Muscle layer of duodenum (tissue), 2 donors: ENCODE measurements at regions not wholly inside any gene's neighbourhood (a gene's known extent, or its start where the extent isn't known, plus 50 kb on each side); places are given as distances from the start of the nearest gene placed in this dataset.
"Not testable (repeated sequence)": the region's sequence is repeated elsewhere in the genome, so short reads cannot be mapped to it uniquely, and the experiment has no call there.

Experiments
- H3K27ac ChIP-seq: one replicate; pipeline ENCODE4 v1.7.0; 2013; ENCODE audit warnings: mild to moderate bottlenecking, low read length
- H3K27me3 ChIP-seq: one replicate; pipeline ENCODE4 v1.7.0; 2013; ENCODE audit warnings: low read depth, mild to moderate bottlenecking, control low read depth, low read length
- H3K36me3 ChIP-seq, 2 donors: one replicate each; pipeline ENCODE4 v1.7.0; 2013; ENCODE audit warnings: low read length in 2 of 2, control low read depth in 1 of 2, mild to moderate bottlenecking in 1 of 2; ENCODE audit not compliant: insufficient read depth in 2 of 2, control insufficient read depth in 1 of 2
- H3K4me1 ChIP-seq, 2 donors: one replicate each; pipeline ENCODE4 v1.7.0; 2013; ENCODE audit warnings: low read length in 2 of 2, mild to moderate bottlenecking in 2 of 2, control low read depth in 1 of 2, moderate library complexity in 1 of 2; ENCODE audit not compliant: insufficient read depth in 2 of 2, control insufficient read depth in 1 of 2
- H3K4me3 ChIP-seq, 2 donors: one replicate each; pipeline ENCODE4 v1.7.0; 2013; ENCODE audit warnings: low read length in 2 of 2, low read depth in 1 of 2, mild to moderate bottlenecking in 1 of 2
- H3K9me3 ChIP-seq, 2 donors: one replicate each; pipeline ENCODE4 v1.7.0; 2013; ENCODE audit warnings: low read length in 2 of 2, control low read depth in 1 of 2, mild to moderate bottlenecking in 1 of 2; ENCODE audit not compliant: control insufficient read depth in 1 of 2
- donor health status: healthy.

- Histone ChIP-seq H3K4me1 (no peaks in the 10 kb centered on the region), H3K9me3 (no peaks in the 10 kb centered on the region), H3K4me3 (no peak overlapping the region), H3K36me3 (no peaks in the 10 kb centered on the region), H3K27me3 (no peaks in the 10 kb centered on the region), H3K27ac (no peak overlapping the region)
Measured at GRCh38 chr16:59123479-59123878, 389.4 kb upstream of the GOT2 start.

DNA sequence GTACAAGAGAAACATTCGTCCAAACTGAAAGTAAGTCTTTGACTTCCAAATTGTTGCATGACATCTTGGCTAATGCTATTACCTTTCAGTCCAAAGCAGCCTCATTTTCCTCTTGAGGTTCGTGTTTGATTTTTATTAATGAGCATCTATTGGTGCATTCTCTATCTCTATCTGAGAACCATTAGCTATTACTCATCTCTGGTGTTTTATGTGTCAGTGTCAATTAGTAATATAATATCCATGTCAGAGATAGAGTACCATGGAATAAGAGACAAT is 388.1 kb upstream of the GOT2 start:
- Histone ChIP-seq H3K27ac (no peak overlapping the region), H3K4me1 (no peaks in the 10 kb centered on the region), H3K9me3 (no peaks in the 10 kb centered on the region), H3K27me3 (no peaks in the 10 kb centered on the region), H3K36me3 (no peaks in the 10 kb centered on the region), H3K4me3 (no peak overlapping the region)

DNA sequence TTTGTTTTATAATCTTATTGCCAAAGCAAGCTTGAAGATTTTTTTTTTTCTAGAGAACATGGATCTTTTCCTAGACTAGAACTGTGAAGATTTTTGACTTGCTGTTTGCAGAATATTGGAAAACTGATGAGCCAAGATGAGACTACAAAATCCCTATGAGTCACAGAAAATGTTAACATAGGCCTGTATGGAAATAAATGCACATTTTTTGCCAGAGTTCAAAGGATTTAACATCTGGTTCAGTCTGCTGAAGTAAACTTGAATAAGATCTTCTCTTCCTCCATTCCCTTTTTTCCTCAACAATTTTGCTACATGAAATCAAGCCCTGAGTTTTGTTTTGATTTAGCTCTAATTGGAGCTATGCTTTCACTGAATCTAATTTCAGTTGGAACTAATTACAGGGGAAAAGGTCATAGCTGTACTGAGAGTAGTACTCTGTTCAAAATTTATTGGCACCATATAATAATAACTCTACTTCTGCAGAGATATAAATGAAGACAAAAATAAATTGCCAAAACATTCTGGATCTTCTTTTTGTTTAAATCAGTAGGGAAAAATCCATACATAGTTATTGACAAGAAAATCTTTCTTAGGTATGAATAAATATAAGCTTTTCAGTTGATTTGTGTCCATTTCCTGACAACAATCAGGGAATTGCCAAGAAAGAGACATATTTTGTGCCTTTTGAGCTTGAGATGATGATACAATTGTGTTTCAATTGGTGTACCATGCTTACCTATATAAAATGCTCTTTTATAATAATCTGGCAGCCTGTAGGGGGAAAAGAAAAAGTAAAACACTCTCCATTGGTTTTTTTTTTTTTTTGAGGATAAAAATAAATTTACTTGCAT is 387.5 kb upstream of the GOT2 start:
- Histone ChIP-seq H3K27ac (no peak overlapping the region), H3K4me3 (no peak overlapping the region), H3K27me3 (no peaks in the 10 kb centered on the region), H3K4me1 (no peaks in the 10 kb centered on the region), H3K36me3 (no peaks in the 10 kb centered on the region), H3K9me3 (no peaks in the 10 kb centered on the region)

DNA sequence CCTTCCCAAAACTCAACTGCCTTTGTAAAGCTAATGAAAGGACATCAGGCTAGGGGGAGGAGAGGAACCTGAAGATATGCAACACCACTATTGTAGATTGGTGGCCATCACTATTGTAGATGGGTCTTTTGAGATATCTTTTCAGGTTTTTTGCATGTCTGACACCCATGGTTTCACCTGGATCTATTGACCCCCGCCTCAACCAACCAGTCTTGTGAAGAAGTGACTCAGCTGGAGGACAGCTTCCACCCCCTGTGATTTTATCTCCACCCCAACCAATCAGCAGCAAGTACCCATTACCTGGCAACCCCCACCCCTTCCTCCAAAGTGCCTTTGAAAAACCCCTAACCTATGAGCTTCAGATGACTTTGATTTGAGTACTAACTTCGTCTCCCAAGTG is 382.6 kb upstream of the GOT2 start:
- Histone ChIP-seq H3K27ac (no peak overlapping the region), H3K9me3 (no peaks in the 10 kb centered on the region), H3K4me3 (no peak overlapping the region), H3K36me3 (no peaks in the 10 kb centered on the region), H3K4me1 (no peaks in the 10 kb centered on the region), H3K27me3 (no peaks in the 10 kb centered on the region)

- Histone ChIP-seq H3K4me3 (no peak overlapping the region), H3K4me1 (no peaks in the 10 kb centered on the region)
Measured at GRCh38 chr16:59114790-59115189, 380.7 kb upstream of the GOT2 start.

DNA sequence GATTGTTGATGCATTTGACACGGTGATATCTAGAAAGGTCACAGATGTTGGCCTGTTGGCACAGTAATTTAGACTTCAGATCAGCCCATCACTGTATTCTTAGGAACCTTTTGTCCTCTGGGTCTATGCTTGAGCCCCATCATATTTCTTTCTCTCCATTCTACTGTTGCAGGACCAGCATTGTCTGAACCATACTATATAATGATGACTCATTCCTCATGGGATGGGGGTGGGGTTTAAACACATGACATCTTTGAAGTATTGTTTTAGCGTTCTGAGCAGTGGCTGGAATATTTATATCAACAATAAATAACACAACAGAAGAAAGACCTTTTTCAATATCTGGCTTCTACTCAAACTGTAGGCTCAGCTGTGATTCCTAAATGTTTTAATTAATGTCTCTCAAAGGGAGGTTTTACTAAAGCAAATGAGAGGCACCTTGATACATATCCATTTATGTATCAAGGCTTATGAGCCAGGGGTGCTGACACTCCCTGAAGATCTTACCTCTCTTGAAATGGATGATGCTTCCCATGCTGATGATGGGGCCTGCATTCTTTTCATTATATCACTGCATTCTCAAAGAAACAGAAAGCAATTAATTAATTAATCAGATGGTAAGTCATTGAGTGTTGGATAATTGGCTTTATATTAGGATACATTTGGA is 379.0 kb upstream of the GOT2 start:
- no peaks in the 10 kb centered on the region for H3K9me3 ChIP-seq

More at GRCh38 chr16:59114790-59115189, 380.7 kb upstream of the GOT2 start:
- Histone ChIP-seq H3K27ac (no peak overlapping the region), H3K36me3 (no peaks in the 10 kb centered on the region), H3K9me3 (no peaks in the 10 kb centered on the region), H3K27me3 (no peaks in the 10 kb centered on the region)

DNA sequence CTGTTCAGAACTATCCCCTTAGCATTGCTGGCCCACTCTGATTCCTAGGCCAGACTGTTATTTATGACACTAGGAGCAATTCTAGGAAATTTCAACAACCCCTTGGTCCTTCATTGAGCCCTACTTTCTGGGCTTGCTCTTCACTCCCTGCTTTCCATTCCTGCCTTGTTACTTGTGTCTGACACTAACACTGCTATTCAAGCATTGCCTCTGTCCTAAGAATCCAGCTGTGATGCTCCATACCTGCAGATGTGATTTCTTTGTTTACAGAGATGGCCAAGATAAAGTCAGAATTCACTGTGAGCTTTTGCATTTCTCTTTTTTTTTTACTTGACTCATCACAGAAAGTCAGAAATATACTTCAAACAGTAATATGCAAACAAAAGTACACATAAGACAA is 377.2 kb upstream of the GOT2 start:
- Histone ChIP-seq H3K36me3 (no peaks in the 10 kb centered on the region), H3K9me3 (no peaks in the 10 kb centered on the region), H3K4me3 (no peak overlapping the region), H3K4me1 (no peaks in the 10 kb centered on the region), H3K27ac (no peak overlapping the region), H3K27me3 (no peaks in the 10 kb centered on the region)

More for the DNA sequence above, 379.0 kb upstream of the GOT2 start:
- no peak overlapping the region for H3K27ac ChIP-seq
- H3K36me3 ChIP-seq: no peaks in the 10 kb centered on the region
- H3K4me1 ChIP-seq: no peaks in the 10 kb centered on the region
- no peak overlapping the region for H3K4me3 ChIP-seq
- no peaks in the 10 kb centered on the region for H3K27me3 ChIP-seq

GRCh38 chr16:59108374-59108773 is 374.3 kb upstream of the GOT2 start:
- Histone ChIP-seq H3K4me3 (no peak overlapping the region), H3K4me1 (no peaks in the 10 kb centered on the region), H3K9me3 (no peaks in the 10 kb centered on the region), H3K27ac (no peak overlapping the region), H3K36me3 (no peaks in the 10 kb centered on the region), H3K27me3 (no peaks in the 10 kb centered on the region)

- not testable (repeated sequence) for H3K4me1 ChIP-seq, H3K9me3 ChIP-seq, H3K27ac ChIP-seq, H3K4me3 ChIP-seq, H3K27me3 ChIP-seq, H3K36me3 ChIP-seq
Measured at GRCh38 chr16:59096682-59097081, 362.6 kb upstream of the GOT2 start.

- H3K27me3 ChIP-seq: no peaks in the 10 kb centered on the region
- no peak overlapping the region for H3K27ac ChIP-seq
- H3K4me1 ChIP-seq: no peaks in the 10 kb centered on the region
- H3K9me3 ChIP-seq: no peaks in the 10 kb centered on the region
- no peak overlapping the region for H3K4me3 ChIP-seq
- no peaks in the 10 kb centered on the region for H3K36me3 ChIP-seq
Measured at GRCh38 chr16:59090541-59090940, 356.4 kb upstream of the GOT2 start.

DNA sequence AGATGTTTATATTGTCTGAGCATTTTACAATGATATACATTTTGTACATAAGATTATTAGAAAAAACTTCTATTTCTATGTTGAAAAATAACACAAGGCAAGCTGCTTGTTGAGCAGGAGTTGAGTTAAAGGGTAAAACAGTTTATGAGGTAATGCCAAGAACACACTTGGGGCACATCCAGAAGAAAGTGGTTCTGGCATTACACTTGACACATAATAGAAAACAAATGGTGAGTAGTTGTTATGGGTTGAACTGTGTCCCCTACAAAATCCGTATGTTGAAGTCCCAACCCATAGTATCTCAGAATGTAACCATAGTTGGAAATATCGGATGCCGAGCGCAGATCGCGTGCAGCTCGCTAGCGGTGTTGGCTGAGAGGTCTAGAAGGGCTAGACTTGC is 354.3 kb upstream of the GOT2 start:
- H3K27ac ChIP-seq: no peak overlapping the region
- H3K4me3 ChIP-seq: no peak overlapping the region
- no peaks in the 10 kb centered on the region for H3K4me1 ChIP-seq
- H3K9me3 ChIP-seq: no peaks in the 10 kb centered on the region
- H3K36me3 ChIP-seq: no peaks in the 10 kb centered on the region
- H3K27me3 ChIP-seq: no peaks in the 10 kb centered on the region

- no peak overlapping the region for H3K4me3 ChIP-seq
- no peaks in the 10 kb centered on the region for H3K4me1 ChIP-seq
- H3K27me3 ChIP-seq: no peaks in the 10 kb centered on the region
- H3K9me3 ChIP-seq: peaks cover 0 to 2% of the 10 kb centered on the region in 2 donors
- no peaks in the 10 kb centered on the region for H3K36me3 ChIP-seq
- no peak overlapping the region for H3K27ac ChIP-seq
Measured at GRCh38 chr16:59087641-59088040, 353.5 kb upstream of the GOT2 start.
